SK-N-SH (cell line): ENCODE measurements at regions not wholly inside any gene's neighbourhood (a gene's known extent, or its start where the extent isn't known, plus 50 kb on each side); places are given as distances from the start of the nearest gene placed in this dataset.

Source experiments
- CHD2 ChIP-seq: fragments of 150-350 bp; IDR thresholded peaks from 2 replicates; pipeline ENCODE4 v1.6.1; 2018; ENCODE audit warnings: low read length; ENCODE audit not compliant: partially characterized antibody
- CTCF ChIP-seq: fragments of 200-600 bp; sonication (generic); IDR thresholded peaks from 2 replicates; pipeline ENCODE4 v1.6.1; 2017; ENCODE audit warnings: antibody characterized with exemption, mild to moderate bottlenecking, moderate library complexity
- ELF1 ChIP-seq: IDR thresholded peaks from 2 replicates; pipeline ENCODE4 v1.4.0; 2012
- FOXJ3 ChIP-seq: sonication (generic); formaldehyde crosslinking; IDR thresholded peaks from 2 replicates; pipeline ENCODE4 v1.5.1; 2020; ENCODE audit warnings: mild to moderate bottlenecking, missing genetic modification reagents
- FOXM1 ChIP-seq: IDR thresholded peaks from 2 replicates; pipeline ENCODE4 v1.4.0; 2012; ENCODE audit warnings: low read depth, mild to moderate bottlenecking
- GABPA ChIP-seq: IDR thresholded peaks from 2 replicates; pipeline ENCODE4 v1.4.0; 2012; ENCODE audit warnings: low read depth, mild to moderate bottlenecking
- GATA2 ChIP-seq: sonication (generic); formaldehyde crosslinking; IDR thresholded peaks from 2 replicates; pipeline ENCODE4 v1.5.0; 2020; ENCODE audit warnings: mild to moderate bottlenecking, missing genetic modification reagents
- IRF3 ChIP-seq: fragments of 150-350 bp; IDR thresholded peaks from 2 replicates; pipeline ENCODE4 v1.6.1; 2016; ENCODE audit warnings: mild to moderate bottlenecking, low read depth, low read length
- MXI1 ChIP-seq: IDR thresholded peaks from 2 replicates; pipeline ENCODE4 v1.6.1; 2012; ENCODE audit warnings: mild to moderate bottlenecking, low read depth, low read length, improper control_type of control experiment
- NRF1 ChIP-seq: IDR thresholded peaks from 2 replicates; pipeline ENCODE4 v1.6.1; 2012; ENCODE audit warnings: low read depth, mild to moderate bottlenecking, low read length
- PBX3 ChIP-seq: IDR thresholded peaks from 2 replicates; pipeline ENCODE4; 2012
- POLR2AphosphoS5 ChIP-seq: IDR thresholded peaks from 2 replicates; pipeline ENCODE4 v1.6.1; 2012; ENCODE audit warnings: low read depth, low read length
- RAD21 ChIP-seq: IDR thresholded peaks from 2 replicates; pipeline ENCODE4 v1.6.1; 2012; ENCODE audit warnings: mild to moderate bottlenecking, low read length
- RCOR1 ChIP-seq: fragments of 150-350 bp; IDR thresholded peaks from 2 replicates; pipeline ENCODE4 v1.6.1; 2017; ENCODE audit warnings: antibody characterized with exemption, low read length
- RFX5 ChIP-seq: IDR thresholded peaks from 2 replicates; pipeline ENCODE4 v1.6.1; 2012; ENCODE audit warnings: mild to moderate bottlenecking, improper control_type of control experiment, low read length
- RXRA ChIP-seq: IDR thresholded peaks from 2 replicates; pipeline ENCODE4 v1.4.0; 2012; ENCODE audit warnings: low read depth, mild to moderate bottlenecking, borderline replicate concordance
- SIN3A ChIP-seq: IDR thresholded peaks from 2 replicates; pipeline ENCODE4 v1.6.1; 2012; ENCODE audit warnings: low read depth, mild to moderate bottlenecking, low read length, moderate library complexity, borderline replicate concordance
- TCF12 ChIP-seq: IDR thresholded peaks from 2 replicates; pipeline ENCODE4 v1.4.0; 2012
- USF1 ChIP-seq: IDR thresholded peaks from 2 replicates; pipeline ENCODE4 v1.4.0; 2012; ENCODE audit warnings: low read depth, borderline replicate concordance
- YY1 ChIP-seq: IDR thresholded peaks from 2 replicates; pipeline ENCODE4 v1.4.0; 2012; ENCODE audit warnings: low read depth, mild to moderate bottlenecking
- ZBTB33 ChIP-seq: IDR thresholded peaks from 2 replicates; pipeline ENCODE4 v1.4.0; 2012; ENCODE audit warnings: low read depth, borderline replicate concordance

- no peak for TF ChIP-seq CTCF
- no peak for TF ChIP-seq YY1
- no peak for TF ChIP-seq ELF1
- TF ChIP-seq TCF12: peak; percentile 85
- TF ChIP-seq CHD2: no peak
- TF ChIP-seq ZBTB33: no peak
- TF ChIP-seq POLR2AphosphoS5: peak; percentile 75; the same call in 1 of the 2 replicates
- TF ChIP-seq USF1: no peak
- TF ChIP-seq PBX3: peak; percentile 93
- no peak for TF ChIP-seq FOXJ3 (CRISPR knock-in tag)
- TF ChIP-seq GABPA: no peak
- TF ChIP-seq RAD21: no peak
- no peak for TF ChIP-seq IRF3
- no peak for TF ChIP-seq MXI1
- no peak for TF ChIP-seq SIN3A
- peak; percentile 91 for TF ChIP-seq FOXM1
- TF ChIP-seq NRF1: no peak
- no peak for TF ChIP-seq RFX5
- TF ChIP-seq GATA2 (CRISPR knock-in tag): no peak
- peak; percentile 61; the same call in 1 of the 2 replicates for TF ChIP-seq RXRA
- no peak for TF ChIP-seq RCOR1
Observed at GRCh38 chr7:80380957-80381356, 130.9 kb downstream of the GNAT3 start (continued).
